ENCODE measurements at regions not wholly inside any gene's neighbourhood (a gene's known extent, or its start where the extent isn't known, plus 50 kb on each side); places are given as distances from the start of the nearest gene placed in this dataset.

DNA sequence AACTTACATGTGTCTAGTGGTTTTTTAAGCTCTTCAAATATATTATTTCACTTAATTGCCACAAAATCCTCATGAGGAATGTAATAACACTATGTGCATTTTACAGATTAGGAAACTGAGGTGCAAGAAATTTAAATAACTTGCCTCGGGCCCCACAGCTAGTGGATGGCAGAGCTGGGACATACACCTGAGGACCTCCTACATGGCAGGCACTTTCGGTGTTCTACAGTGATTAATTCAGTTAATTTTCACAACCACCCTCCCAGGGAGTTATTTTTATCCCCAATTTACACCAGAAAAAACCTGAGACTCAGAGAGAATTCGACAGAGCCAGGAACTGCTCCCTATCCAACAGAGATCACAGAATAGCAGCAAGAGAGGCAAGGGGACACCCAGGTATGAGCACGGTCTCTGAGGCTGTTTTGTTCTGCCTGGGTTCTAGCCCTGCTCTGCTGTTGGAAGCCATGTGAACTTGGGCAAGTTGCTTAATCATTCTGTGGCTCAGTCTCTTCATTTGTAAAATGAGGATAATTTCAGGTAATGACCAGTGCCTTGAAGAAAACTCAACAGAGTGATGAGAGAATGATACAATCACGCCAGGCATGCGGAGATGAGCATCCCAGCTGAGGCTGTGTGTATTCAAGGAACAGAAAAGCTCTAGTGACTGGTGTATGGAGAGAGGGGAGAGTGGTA, 82.3 kb downstream of the MYCN start:
- DNase-seq = no peak

DNA sequence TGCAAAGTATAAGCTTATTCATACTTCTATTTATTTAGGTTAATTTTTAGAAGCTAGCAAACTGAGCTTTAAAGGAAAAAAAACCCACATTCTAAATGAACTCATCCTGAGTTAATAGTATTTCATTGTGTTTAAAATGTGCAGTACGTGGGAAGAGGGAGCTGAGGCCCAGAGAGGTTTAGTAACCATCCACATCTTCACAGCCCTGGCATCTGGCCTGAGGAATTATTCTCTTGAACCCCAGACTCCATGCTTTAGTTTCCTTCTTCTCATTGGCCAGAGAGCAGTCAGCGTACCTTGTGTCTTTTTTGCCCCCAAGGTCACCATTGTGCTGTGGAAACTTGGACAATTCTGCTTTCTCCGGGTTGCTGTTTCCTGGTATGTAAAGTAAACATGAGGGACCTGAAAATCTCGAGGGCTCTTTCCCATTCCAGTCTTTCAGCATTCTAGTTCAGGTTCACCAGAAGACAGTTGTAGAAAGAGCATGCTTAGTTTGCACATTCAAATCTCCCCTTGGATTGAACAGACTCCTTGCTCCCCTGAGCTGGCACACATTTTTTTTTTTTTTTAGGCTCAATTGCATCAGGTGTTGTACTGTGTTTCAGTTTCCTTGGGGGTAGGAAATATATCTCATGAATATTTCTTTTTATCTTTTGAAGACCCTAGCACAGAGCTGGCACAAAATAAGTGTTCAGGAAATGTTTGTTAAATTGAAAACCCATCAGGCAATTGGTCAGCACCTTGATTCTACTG, 81.4 kb downstream of the MYCN start:
- DNase-seq = no peak

- DNase-seq = no peak
These were observed 80.1 kb downstream of the MYCN start for GRCh38 chr2:16020389-16021008.

- no peak for DNase-seq
These were observed 79.4 kb downstream of the MYCN start for GRCh38 chr2:16019617-16020351.

GRCh38 chr2:16019060-16019480, 78.7 kb downstream of the MYCN start:
- DNase-seq = no peak

GRCh38 chr2:16018277-16019059, 78.1 kb downstream of the MYCN start:
- DNase-seq = no peak

- no peak for DNase-seq
These were observed 75.9 kb downstream of the MYCN start for GRCh38 chr2:16016282-16016681.

DNA sequence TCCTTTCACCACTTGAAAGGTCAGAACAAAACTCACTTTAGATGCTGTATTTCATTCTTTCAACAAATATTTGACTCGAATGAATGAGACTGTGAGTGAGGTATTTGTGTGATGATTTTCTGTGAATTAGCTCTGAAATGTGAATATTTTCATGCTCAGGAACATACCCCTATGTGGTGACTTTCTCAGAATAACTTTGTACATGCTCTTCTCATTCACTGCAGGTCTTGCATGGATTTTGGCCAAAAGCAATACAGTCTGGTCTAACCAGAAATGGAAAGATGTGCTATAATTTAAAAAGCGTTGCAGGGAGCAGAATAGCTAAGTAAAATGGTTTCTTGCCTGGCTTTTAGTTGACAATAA, 75.5 kb downstream of the MYCN start:
- DNase-seq = no peak

DNA sequence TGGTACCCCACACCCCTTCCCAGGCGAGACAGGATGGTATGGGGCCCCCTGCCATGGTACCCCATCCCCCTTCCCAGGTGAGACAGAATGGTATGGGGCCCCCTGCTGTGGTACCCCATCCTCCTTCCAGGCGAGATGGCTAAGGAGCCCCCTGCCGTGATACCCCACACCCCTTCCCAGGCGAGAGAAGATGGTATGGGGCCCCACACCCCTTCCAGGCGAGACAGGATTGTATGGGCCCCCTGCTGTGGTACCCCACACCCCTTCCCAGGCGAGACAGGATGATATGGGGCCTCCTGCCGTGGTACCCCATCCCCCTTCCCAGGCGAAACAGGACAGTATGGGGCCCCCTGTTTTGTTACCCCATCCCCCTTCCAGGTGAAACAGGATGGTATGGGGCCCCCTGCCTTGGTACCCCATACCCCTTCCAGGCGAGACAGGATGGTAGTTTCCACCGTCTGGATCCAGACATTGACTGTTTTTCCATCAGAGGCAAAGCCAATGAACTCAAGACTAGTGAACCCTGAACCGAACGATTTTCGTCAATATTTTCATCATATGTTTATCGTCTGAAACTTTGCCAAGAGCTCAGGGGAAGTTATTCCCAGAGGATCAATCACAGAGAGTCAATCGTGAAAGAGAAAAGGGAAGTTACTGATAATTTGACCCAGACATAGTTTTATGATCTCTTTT, 75.0 kb downstream of the MYCN start:
- no peak for DNase-seq

GRCh38 chr2:16014802-16015201, 74.5 kb downstream of the MYCN start:
- no peak for DNase-seq

- DNase-seq = no peak
These were observed 73.9 kb downstream of the MYCN start for GRCh38 chr2:16014041-16014787.

DNA sequence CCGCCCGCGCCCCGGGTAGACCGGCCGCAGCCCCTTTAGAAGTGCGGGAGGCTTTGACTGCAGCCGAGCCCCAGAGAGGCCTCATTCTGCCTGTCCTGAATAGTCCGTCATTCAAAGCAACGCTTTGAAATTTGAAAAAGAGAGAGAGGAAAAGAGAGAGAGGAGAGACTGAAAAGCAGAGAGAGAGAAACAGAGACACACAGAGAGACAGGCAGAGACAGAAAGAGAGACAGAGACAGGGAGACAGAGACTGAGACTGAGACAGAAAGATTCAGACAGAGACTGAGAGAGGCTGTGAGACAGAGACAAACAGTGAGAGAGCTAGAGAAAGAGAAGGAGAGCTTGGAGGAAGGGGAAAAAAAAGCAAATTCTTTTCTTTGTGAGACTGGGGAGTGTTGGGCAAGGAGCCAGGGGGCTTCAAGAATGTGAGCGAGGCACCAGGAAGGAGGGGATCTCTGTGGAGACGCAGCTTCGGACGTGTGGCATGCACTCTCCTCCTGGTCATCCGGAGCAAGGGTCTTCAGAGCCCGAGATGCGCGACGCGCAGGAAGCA, 73.1 kb downstream of the MYCN start:
- no peak for DNase-seq

- DNase-seq = no peak
These were observed 72.4 kb downstream of the MYCN start for GRCh38 chr2:16012626-16013358.

DNA sequence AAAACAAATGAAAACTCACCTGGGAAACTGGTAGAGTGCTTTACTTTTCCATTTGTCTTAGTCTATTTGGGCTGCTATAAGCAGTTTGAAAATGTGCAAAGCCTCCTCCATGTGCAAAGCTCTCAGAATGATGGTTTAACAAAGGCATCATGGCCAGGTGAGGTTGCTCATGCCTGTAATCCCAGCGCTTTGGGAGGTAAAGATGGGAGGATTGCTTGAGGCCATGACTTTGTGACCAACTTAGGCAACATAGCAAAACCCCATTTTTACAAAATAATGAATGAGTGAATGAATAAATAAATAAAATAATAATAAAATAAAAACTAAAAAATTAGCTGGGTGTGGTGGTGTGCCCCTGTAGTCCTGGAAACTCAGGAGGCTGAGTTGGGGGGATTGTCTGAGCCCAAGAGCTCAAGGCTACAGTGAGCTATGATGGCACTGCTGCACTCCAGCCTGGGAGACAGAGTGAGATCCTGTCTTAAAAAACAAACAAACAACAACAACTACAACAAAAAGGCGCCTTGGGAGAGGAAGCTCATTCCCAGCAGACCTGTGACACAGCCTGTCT, 71.8 kb downstream of the MYCN start:
- DNase-seq = no peak

GRCh38 chr2:16011621-16011960, 71.2 kb downstream of the MYCN start:
- no peak for DNase-seq

- DNase-seq = no peak
These were observed 70.7 kb downstream of the MYCN start for GRCh38 chr2:16010951-16011620.

- DNase-seq = no peak
These were observed 69.7 kb downstream of the MYCN start for GRCh38 chr2:16010011-16010410.

- DNase-seq = no peak
These were observed 69.2 kb downstream of the MYCN start for GRCh38 chr2:16009560-16009959.

DNA sequence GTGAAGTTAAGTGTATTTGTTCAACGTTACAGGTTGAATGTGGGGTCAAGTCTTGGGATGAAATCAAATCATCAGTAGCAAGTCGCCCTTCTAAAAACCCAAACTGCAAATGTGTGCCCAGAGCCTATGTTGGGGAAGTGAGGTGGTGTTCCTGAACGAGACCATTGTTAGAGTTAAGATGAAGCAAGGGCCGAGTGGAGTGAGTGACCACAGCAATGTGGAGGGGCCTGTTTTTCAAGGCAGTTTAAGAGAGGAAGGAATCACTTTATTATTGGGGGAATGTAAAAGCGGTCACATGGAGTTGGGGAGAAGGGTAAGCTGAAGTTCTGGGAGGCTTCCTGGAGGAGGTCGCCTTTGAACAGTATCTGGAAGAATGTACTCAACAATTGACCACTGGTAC, 68.5 kb downstream of the MYCN start:
- no peak for DNase-seq
